ENCODE measurements at regions not wholly inside any gene's neighbourhood (a gene's known extent, or its start where the extent isn't known, plus 50 kb on each side); places are given as distances from the start of the nearest gene placed in this dataset.
A peak's percentile ranks its signal among the peaks of the same experiment; 100 is the strongest.

GRCh38 chr1:172826096-172826741 is 167.3 kb downstream of the FASLG start:
- TF ChIP-seq, protein P1, sequence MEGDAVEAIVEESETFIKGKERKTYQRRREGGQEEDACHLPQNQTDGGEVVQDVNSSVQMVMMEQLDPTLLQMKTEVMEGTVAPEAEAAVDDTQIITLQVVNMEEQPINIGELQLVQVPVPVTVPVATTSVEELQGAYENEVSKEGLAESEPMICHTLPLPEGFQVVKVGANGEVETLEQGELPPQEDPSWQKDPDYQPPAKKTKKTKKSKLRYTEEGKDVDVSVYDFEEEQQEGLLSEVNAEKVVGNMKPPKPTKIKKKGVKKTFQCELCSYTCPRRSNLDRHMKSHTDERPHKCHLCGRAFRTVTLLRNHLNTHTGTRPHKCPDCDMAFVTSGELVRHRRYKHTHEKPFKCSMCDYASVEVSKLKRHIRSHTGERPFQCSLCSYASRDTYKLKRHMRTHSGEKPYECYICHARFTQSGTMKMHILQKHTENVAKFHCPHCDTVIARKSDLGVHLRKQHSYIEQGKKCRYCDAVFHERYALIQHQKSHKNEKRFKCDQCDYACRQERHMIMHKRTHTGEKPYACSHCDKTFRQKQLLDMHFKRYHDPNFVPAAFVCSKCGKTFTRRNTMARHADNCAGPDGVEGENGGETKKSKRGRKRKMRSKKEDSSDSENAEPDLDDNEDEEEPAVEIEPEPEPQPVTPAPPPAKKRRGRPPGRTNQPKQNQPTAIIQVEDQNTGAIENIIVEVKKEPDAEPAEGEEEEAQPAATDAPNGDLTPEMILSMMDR (optimal IDR thresholded peaks at IDR 0.05 in 1 of 3, IDR thresholded peaks at IDR 0.05 in 1 of 3, conservative IDR thresholded peaks at IDR 0.05 in 1 of 3; ENCODE audit: extremely low read depth in 1 of 3, insufficient read depth in 2 of 3, low read length in 3 of 3) = peak; percentile 30 to 56 (median 42)
- no peak for TF ChIP-seq EZH2 (IDR thresholded peaks at IDR 0.05; ENCODE audit: low read length)
